NT2/D1 (cell line): ENCODE measurements at regions not wholly inside any gene's neighbourhood (a gene's known extent, or its start where the extent isn't known, plus 50 kb on each side); places are given as distances from the start of the nearest gene placed in this dataset.

Experiments used
- SUZ12 ChIP-seq: IDR thresholded peaks from 2 replicates; pipeline ENCODE4 v1.6.1; 2011; ENCODE audit not compliant: insufficient read length, insufficient read depth; ENCODE audit errors: extremely low read depth
- YY1 ChIP-seq: IDR thresholded peaks from 2 replicates; pipeline ENCODE4 v1.6.1; 2011; ENCODE audit not compliant: insufficient read length, insufficient read depth

DNA sequence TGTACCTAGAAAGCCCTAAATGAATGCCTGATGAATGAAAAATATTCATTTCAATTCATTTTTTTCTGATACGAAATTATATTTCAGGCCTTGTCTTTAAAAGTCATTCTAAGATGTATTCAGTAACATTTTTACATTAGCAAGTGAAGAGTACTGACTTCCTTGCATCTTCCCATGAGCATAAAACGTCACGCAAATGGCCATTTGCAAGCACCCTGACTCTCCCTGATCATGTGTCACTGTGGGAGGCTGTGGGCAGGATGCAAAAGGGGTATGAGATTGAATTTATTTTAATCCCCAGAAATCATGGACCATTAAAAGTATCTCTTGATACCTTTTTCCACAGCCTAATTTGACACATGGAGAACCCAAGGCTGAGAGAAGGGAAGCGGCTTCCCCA is 105.0 kb downstream of the BDH1 start:
- no peak for TF ChIP-seq SUZ12
- no peak for TF ChIP-seq YY1
